GM21619 (cell line): ENCODE measurements at regions not wholly inside any gene's neighbourhood (a gene's known extent, or its start where the extent isn't known, plus 50 kb on each side); places are given as distances from the start of the nearest gene placed in this dataset.

Source experiments
- ATAC-seq: cut with Tn5 transposase; IDR thresholded peaks from one replicate; pipeline ENCODE4 v1.9.1; 2021; ENCODE audit not compliant: unreplicated experiment

- peak; percentile 31 for ATAC-seq
These were observed 690.9 kb upstream of the CDH18 start for GRCh38 chr5:20678814-20679298.

GRCh38 chr5:20678386-20678785 lies 690.4 kb upstream of the CDH18 start:
- peak; percentile 59 for ATAC-seq

GRCh38 chr5:20660588-20660987 lies 672.6 kb upstream of the CDH18 start:
- no peak for ATAC-seq

GRCh38 chr5:20656262-20656661 lies 668.3 kb upstream of the CDH18 start:
- no peak for ATAC-seq

- no peak for ATAC-seq
These were observed 667.2 kb upstream of the CDH18 start for GRCh38 chr5:20655211-20655610.

- no peak for ATAC-seq
These were observed 666.7 kb upstream of the CDH18 start for GRCh38 chr5:20654746-20655145.

- no peak for ATAC-seq
These were observed 666.0 kb upstream of the CDH18 start for GRCh38 chr5:20654033-20654432.

GRCh38 chr5:20649966-20650365 lies 662.0 kb upstream of the CDH18 start:
- no peak for ATAC-seq

GRCh38 chr5:20648981-20649380 lies 661.0 kb upstream of the CDH18 start:
- no peak for ATAC-seq

- ATAC-seq: no peak
These were observed 648.7 kb upstream of the CDH18 start for GRCh38 chr5:20636686-20637085.

- ATAC-seq: no peak
These were observed 631.6 kb upstream of the CDH18 start for GRCh38 chr5:20619591-20619990.

GRCh38 chr5:20618340-20618739 lies 630.3 kb upstream of the CDH18 start:
- ATAC-seq: no peak

- no peak for ATAC-seq
These were observed 629.8 kb upstream of the CDH18 start for GRCh38 chr5:20617841-20618240.

- ATAC-seq: no peak
These were observed 628.0 kb upstream of the CDH18 start for GRCh38 chr5:20615888-20616563.

- ATAC-seq: no peak
These were observed 623.6 kb upstream of the CDH18 start for GRCh38 chr5:20611620-20612019.

GRCh38 chr5:20610681-20611080 lies 622.7 kb upstream of the CDH18 start:
- ATAC-seq: no peak

- ATAC-seq: no peak
These were observed 621.1 kb upstream of the CDH18 start for GRCh38 chr5:20609126-20609525.

- no peak for ATAC-seq
These were observed 620.6 kb upstream of the CDH18 start for GRCh38 chr5:20608567-20608966.

- ATAC-seq: no peak
These were observed 617.9 kb upstream of the CDH18 start for GRCh38 chr5:20605732-20606525.

GRCh38 chr5:20604992-20605391 lies 617.0 kb upstream of the CDH18 start:
- no peak for ATAC-seq

GRCh38 chr5:20601678-20602100 lies 613.7 kb upstream of the CDH18 start:
- ATAC-seq: no peak

GRCh38 chr5:20590356-20590755 lies 602.4 kb upstream of the CDH18 start:
- no peak for ATAC-seq
